ENCODE measurements at regions not wholly inside any gene's neighbourhood (a gene's known extent, or its start where the extent isn't known, plus 50 kb on each side); places are given as distances from the start of the nearest gene placed in this dataset.

DNA sequence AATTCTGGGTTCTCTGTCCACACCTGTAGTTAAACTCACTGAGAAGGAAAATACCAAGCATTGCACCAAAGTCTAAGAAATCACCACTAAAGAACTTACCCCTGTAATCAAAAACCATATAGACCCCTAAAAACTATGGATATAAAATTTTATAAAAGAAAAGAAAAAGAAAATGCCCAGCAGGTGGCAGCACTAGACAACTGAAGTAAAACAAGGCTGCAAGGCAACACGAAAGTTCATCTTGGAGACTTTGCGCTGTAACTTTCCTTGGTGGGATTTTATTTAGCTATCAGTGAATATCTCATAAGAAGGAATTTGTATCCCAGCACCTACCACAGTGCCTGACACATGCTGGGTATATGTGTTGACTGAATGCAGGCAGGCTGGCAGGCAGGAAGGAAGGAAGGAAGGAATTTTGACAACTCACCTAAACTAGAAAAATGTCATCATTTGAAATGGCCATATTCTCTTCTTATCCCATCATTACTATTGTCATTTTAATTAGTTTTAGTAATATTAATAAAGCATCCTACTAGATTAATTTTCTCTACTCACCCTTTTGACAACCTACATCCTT lies 68.2 kb upstream of the ETV6 start:
- no peaks in the 10 kb centered on the region for H3K27me3 Mint-ChIP-seq (ENCODE audit: insufficient read depth, low read depth, poor library complexity)
- H3K36me3 Mint-ChIP-seq (ENCODE audit: low read depth) = no peaks in the 10 kb centered on the region; the same call in 2 of the 3 replicates
- no peak overlapping the region for H3K4me2 ChIP-seq

More for the DNA sequence above, 68.2 kb upstream of the ETV6 start:
- Histone ChIP-seq H2AFZ (no peak overlapping the region), H3K27me3 (ENCODE audit: insufficient read depth) (no peaks in the 10 kb centered on the region), H3K9me2 (ENCODE audit: insufficient read depth) (no peaks in the 10 kb centered on the region), H4K20me1 (replicated peaks; ENCODE audit: insufficient read depth) (no peaks in the 10 kb centered on the region), H3F3A (replicated peaks; ENCODE audit: low read depth) (no peaks in the 10 kb centered on the region), H3K27ac (ENCODE audit: low read depth) (no peak overlapping the region), H3K79me2 (replicated peaks; ENCODE audit: insufficient read depth) (no peaks in the 10 kb centered on the region), H3K4me3 (no peak overlapping the region), H3K36me3 (ENCODE audit: insufficient read depth) (no peaks in the 10 kb centered on the region), H3K4me1 (ENCODE audit: insufficient read depth) (peaks cover 4% of the 10 kb centered on the region; the same call in 1 of the 2 replicates)
- ATAC-seq (no peak; the same call in 2 of the 3 replicates), DNase-seq (ENCODE audit: low spot score) (peak; percentile 95)
- TF ChIP-seq, protein P1, sequence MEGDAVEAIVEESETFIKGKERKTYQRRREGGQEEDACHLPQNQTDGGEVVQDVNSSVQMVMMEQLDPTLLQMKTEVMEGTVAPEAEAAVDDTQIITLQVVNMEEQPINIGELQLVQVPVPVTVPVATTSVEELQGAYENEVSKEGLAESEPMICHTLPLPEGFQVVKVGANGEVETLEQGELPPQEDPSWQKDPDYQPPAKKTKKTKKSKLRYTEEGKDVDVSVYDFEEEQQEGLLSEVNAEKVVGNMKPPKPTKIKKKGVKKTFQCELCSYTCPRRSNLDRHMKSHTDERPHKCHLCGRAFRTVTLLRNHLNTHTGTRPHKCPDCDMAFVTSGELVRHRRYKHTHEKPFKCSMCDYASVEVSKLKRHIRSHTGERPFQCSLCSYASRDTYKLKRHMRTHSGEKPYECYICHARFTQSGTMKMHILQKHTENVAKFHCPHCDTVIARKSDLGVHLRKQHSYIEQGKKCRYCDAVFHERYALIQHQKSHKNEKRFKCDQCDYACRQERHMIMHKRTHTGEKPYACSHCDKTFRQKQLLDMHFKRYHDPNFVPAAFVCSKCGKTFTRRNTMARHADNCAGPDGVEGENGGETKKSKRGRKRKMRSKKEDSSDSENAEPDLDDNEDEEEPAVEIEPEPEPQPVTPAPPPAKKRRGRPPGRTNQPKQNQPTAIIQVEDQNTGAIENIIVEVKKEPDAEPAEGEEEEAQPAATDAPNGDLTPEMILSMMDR (conservative IDR thresholded peaks at IDR 0.05; ENCODE audit: low read depth in 2 of 2) = peak; percentile 75 to 80
- TF ChIP-seq, protein P2, sequence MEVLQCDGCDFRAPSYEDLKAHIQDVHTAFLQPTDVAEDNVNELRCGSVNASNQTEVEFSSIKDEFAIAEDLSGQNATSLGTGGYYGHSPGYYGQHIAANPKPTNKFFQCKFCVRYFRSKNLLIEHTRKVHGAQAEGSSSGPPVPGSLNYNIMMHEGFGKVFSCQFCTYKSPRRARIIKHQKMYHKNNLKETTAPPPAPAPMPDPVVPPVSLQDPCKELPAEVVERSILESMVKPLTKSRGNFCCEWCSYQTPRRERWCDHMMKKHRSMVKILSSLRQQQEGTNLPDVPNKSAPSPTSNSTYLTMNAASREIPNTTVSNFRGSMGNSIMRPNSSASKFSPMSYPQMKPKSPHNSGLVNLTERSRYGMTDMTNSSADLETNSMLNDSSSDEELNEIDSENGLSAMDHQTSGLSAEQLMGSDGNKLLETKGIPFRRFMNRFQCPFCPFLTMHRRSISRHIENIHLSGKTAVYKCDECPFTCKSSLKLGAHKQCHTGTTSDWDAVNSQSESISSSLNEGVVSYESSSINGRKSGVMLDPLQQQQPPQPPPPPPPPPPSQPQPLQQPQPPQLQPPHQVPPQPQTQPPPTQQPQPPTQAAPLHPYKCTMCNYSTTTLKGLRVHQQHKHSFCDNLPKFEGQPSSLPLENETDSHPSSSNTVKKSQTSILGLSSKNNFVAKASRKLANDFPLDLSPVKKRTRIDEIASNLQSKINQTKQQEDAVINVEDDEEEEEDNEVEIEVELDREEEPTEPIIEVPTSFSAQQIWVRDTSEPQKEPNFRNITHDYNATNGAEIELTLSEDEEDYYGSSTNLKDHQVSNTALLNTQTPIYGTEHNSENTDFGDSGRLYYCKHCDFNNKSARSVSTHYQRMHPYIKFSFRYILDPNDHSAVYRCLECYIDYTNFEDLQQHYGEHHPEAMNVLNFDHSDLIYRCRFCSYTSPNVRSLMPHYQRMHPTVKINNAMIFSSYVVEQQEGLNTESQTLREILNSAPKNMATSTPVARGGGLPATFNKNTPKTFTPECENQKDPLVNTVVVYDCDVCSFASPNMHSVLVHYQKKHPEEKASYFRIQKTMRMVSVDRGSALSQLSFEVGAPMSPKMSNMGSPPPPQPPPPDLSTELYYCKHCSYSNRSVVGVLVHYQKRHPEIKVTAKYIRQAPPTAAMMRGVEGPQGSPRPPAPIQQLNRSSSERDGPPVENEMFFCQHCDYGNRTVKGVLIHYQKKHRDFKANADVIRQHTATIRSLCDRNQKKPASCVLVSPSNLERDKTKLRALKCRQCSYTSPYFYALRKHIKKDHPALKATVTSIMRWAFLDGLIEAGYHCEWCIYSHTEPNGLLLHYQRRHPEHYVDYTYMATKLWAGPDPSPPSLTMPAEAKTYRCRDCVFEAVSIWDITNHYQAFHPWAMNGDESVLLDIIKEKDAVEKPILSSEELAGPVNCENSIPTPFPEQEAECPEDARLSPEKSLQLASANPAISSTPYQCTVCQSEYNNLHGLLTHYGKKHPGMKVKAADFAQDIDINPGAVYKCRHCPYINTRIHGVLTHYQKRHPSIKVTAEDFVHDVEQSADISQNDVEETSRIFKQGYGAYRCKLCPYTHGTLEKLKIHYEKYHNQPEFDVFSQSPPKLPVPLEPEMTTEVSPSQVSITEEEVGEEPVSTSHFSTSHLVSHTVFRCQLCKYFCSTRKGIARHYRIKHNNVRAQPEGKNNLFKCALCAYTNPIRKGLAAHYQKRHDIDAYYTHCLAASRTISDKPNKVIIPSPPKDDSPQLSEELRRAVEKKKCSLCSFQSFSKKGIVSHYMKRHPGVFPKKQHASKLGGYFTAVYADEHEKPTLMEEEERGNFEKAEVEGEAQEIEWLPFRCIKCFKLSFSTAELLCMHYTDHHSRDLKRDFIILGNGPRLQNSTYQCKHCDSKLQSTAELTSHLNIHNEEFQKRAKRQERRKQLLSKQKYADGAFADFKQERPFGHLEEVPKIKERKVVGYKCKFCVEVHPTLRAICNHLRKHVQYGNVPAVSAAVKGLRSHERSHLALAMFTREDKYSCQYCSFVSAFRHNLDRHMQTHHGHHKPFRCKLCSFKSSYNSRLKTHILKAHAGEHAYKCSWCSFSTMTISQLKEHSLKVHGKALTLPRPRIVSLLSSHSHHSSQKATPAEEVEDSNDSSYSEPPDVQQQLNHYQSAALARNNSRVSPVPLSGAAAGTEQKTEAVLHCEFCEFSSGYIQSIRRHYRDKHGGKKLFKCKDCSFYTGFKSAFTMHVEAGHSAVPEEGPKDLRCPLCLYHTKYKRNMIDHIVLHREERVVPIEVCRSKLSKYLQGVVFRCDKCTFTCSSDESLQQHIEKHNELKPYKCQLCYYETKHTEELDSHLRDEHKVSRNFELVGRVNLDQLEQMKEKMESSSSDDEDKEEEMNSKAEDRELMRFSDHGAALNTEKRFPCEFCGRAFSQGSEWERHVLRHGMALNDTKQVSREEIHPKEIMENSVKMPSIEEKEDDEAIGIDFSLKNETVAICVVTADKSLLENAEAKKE (CRISPR knock-in tag; IDR thresholded peaks at IDR 0.05) = no peak
- Mint-ChIP-seq H3K27ac (peak overlapping the region; percentile 38; the same call in 1 of the 2 replicates), H3K4me1 (peaks cover 7% of the 10 kb centered on the region), H3K4me3 (no peak overlapping the region), H3K9me3 (no peaks in the 10 kb centered on the region)
